Testis (tissue), 2 donors: ENCODE measurements at regions not wholly inside any gene's neighbourhood (a gene's known extent, or its start where the extent isn't known, plus 50 kb on each side); places are given as distances from the start of the nearest gene placed in this dataset.
A peak's percentile ranks its signal among the peaks of the same experiment; 100 is the strongest.
"Not testable (repeated sequence)": the region's sequence is repeated elsewhere in the genome, so short reads cannot be mapped to it uniquely, and the experiment has no call there.

Experiments
- DNase-seq: peaks from one replicate; pipeline ENCODE4 v3.0.0-alpha.2; 2019
- H3K27ac ChIP-seq, 2 donors: fragments of 200-600 bp; sonication (generic); one replicate each; pipeline ENCODE4 v1.5.1; 2019
- H3K27me3 ChIP-seq: fragments of 200-600 bp; sonication (generic); one replicate; pipeline ENCODE4 v1.5.1; 2019
- H3K36me3 ChIP-seq: fragments of 200-600 bp; sonication (generic); one replicate; pipeline ENCODE4 v1.5.1; 2017; ENCODE audit warnings: low read depth; ENCODE audit errors: missing control alignments
- H3K4me1 ChIP-seq: fragments of 200-600 bp; sonication (generic); one replicate; pipeline ENCODE4 v1.5.1; 2019
- H3K4me3 ChIP-seq, 2 donors: fragments of 200-600 bp; sonication (generic); one replicate each; pipeline ENCODE4 v1.5.1; 2017 to 2019
- H3K9me3 ChIP-seq: fragments of 200-600 bp; sonication (generic); one replicate; pipeline ENCODE4 v1.5.1; 2017
- CTCF ChIP-seq, 3 experiments: fragments of 450-650 bp in 2 of 3; fragments of 200-600 bp in 1 of 3; sonication (generic) in 1 of 3; IDR thresholded peaks; one replicate each; pipeline ENCODE4 v1.5.1; 2016 to 2019; ENCODE audit warnings: antibody characterized with exemption in 3 of 3, mild to moderate bottlenecking in 2 of 3, moderate library complexity in 1 of 3
- POLR2A ChIP-seq: fragments of 450-650 bp; IDR thresholded peaks from one replicate; pipeline ENCODE4 v1.6.1; 2017; ENCODE audit warnings: antibody characterized with exemption, mild to moderate bottlenecking, moderate library complexity
- WGBS, 2 donors: methylation state at CpG; one replicate each; pipeline ENCODE4 v1.1.5; 2018; 5-methylcytosine and 5-hydroxymethylcytosine counted together
- intact Hi-C: fragments of 100-400 bp; cut with DNase I; formaldehyde crosslinking; loops from one replicate; pipeline ENCODE4 v1.15.1; 2023; ENCODE audit warnings: low total_unique reads

- TF ChIP-seq CTCF (IDR thresholded peaks at IDR 0.05): no peak
- no peak for TF ChIP-seq POLR2A
- 76 to 80% methylated on average over 1 of the region's 1 CpG for WGBS, 2 donors
- Histone ChIP-seq H3K27me3 (no peaks in the 10 kb centered on the region), H3K4me1 (no peaks in the 10 kb centered on the region), H3K27ac (no peak overlapping the region), H3K4me3 (no peak overlapping the region), H3K9me3 (no peaks in the 10 kb centered on the region), H3K36me3 (no peaks in the 10 kb centered on the region)
- intact Hi-C loops: no loop called here
- no peak for DNase-seq
Observed at GRCh38 chr15:28459279-28459678, 73.5 kb downstream of the GOLGA8G start.

- DNase-seq: peak; percentile 25
- H3K4me3 ChIP-seq: peak overlapping the region; percentile 32 to 38
- H3K9me3 ChIP-seq, H3K27ac ChIP-seq, H3K27me3 ChIP-seq, intact Hi-C loops, H3K4me1 ChIP-seq, H3K36me3 ChIP-seq: not testable (repeated sequence)
- 49 to 68% methylated on average over 16 to 32 of the region's 32 CpGs for WGBS, 2 donors
Observed at GRCh38 chr15:28457396-28457932, 75.3 kb downstream of the GOLGA8G start.

GRCh38 chr15:28456476-28457395 is 76.0 kb downstream of the GOLGA8G start:
- H3K9me3 ChIP-seq: no peaks in the 10 kb centered on the region
- no peaks in the 10 kb centered on the region for H3K27me3 ChIP-seq
- no peaks in the 10 kb centered on the region for H3K4me1 ChIP-seq
- TF ChIP-seq CTCF (IDR thresholded peaks at IDR 0.05) (no peak), POLR2A (no peak)
- peak overlapping the region; percentile 32 to 38 for H3K4me3 ChIP-seq
- DNase-seq: peak; percentile 16
- H3K36me3 ChIP-seq: no peaks in the 10 kb centered on the region
- no peak overlapping the region for H3K27ac ChIP-seq
- WGBS, 2 donors: 62 to 64% methylated on average over 30 of the region's 30 CpGs
- intact Hi-C loops: no loop called here

- DNase-seq, H3K36me3 ChIP-seq, intact Hi-C loops, H3K4me3 ChIP-seq, H3K27me3 ChIP-seq, H3K9me3 ChIP-seq, H3K4me1 ChIP-seq, H3K27ac ChIP-seq: not testable (repeated sequence)
- 74 to 84% methylated on average over 17 to 20 of the region's 28 CpGs for WGBS, 2 donors
Observed at GRCh38 chr15:28455537-28456475, 77.0 kb downstream of the GOLGA8G start.

- H3K4me3 ChIP-seq: peak overlapping the region; percentile 4 to 31
- 0 to 7% methylated on average over 5 to 14 of the region's 43 CpGs for WGBS, 2 donors
- H3K9me3 ChIP-seq, H3K27ac ChIP-seq, H3K36me3 ChIP-seq, DNase-seq, H3K4me1 ChIP-seq, intact Hi-C loops, H3K27me3 ChIP-seq: not testable (repeated sequence)
Observed at GRCh38 chr15:28454751-28455220, 76.3 kb downstream of the GOLGA8F start.
